T-helper 17 cell (primary cell): ENCODE measurements at regions not wholly inside any gene's neighbourhood (a gene's known extent, or its start where the extent isn't known, plus 50 kb on each side); places are given as distances from the start of the nearest gene placed in this dataset.

Experiments
- ATAC-seq: fragments of 150-1000 bp; cut with Tn5 transposase; 2 replicates; pipeline ENCODE4 v1.10.0; 2021; ENCODE audit warnings: mild to moderate bottlenecking, moderate library complexity
- DNase-seq, 3 donors: peaks; one replicate each; pipeline versions ENCODE4 v3.0.0 to v3.0.0-alpha.2; 2020 to 2021
- H3K9me3 ChIP-seq: one replicate; pipeline ENCODE4 v1.7.0; 2013; ENCODE audit warnings: low read length, mild to moderate bottlenecking; ENCODE audit not compliant: control insufficient read depth, poor library complexity, severe bottlenecking
- H3K27ac Mint-ChIP-seq: one replicate; pipeline ENCODE4 v1.8.0; 2022; ENCODE audit warnings: mild to moderate bottlenecking, moderate library complexity, mixed read lengths
- H3K27me3 Mint-ChIP-seq: one replicate; pipeline ENCODE4 v1.8.0; 2022; ENCODE audit warnings: mixed read lengths
- H3K36me3 Mint-ChIP-seq: one replicate; pipeline ENCODE4 v1.8.0; 2022; ENCODE audit warnings: low read depth, mixed read lengths
- H3K4me1 Mint-ChIP-seq: one replicate; pipeline ENCODE4 v1.8.0; 2022; ENCODE audit warnings: mild to moderate bottlenecking, mixed read lengths
- H3K4me3 Mint-ChIP-seq: one replicate; pipeline ENCODE4 v1.8.0; 2022; ENCODE audit warnings: mild to moderate bottlenecking, moderate library complexity, mixed read lengths

DNA sequence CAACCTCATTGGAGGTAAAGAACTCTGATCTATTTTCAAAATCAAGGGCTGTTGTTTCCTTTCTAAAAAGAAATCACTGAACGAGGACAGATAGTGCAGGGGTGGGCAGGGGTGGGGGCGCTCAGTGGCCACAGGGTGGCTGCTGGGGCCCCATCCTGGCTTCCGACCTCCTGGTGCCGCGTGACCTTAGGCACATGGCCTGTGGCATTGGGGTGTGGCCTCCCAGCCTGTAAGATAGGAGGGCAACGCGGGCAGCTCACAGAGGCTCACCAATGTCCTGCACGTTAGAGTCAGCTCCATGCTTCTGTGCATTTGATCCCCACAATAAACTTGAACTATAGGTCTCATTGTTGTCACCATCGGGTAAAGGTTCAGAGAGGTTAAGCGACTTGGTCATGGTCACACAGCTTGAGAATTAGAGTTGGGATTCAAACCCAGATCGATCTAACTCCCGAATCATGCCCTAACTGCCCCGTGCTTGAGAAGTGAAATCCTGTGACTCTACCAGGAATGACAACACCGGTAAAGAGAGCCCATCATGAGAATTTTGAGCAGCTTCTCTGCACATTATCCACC is 148.0 kb upstream of the SLC6A11 start:
- DNase-seq (no peak), ATAC-seq (no peak)
- H3K9me3 ChIP-seq = no peaks in the 10 kb centered on the region
- H3K27me3 Mint-ChIP-seq = peaks cover 46% of the 10 kb centered on the region
- peaks cover 11% of the 10 kb centered on the region for H3K4me1 Mint-ChIP-seq
- no peaks in the 10 kb centered on the region for H3K36me3 Mint-ChIP-seq
- no peak overlapping the region for H3K27ac Mint-ChIP-seq
- no peak overlapping the region for H3K4me3 Mint-ChIP-seq

DNA sequence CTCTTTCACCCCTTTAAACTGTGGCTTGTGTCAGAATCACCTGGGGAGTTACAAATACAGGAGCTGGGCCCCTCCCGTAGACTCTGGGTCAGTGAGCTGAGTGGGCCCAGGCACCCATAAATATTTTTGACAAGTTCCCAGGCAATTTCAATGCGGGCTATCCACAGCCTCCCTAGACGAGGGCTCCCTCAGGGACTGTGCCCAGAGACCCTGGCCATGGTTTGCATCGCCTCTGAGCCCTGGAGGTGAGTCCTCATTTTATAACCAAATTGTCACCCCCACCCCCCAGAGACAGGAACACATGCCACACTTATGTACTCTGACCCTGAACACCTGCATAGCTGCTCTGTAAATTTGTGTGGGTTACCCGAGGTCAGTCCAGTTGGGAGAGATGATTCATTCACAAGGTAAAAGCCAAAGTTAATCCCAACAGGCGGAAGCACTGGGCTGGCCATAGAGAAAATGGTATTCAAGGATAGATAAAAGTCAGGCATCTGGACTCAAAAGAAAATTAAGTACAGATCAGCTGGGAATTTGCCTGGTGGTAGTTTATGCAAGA is 146.5 kb upstream of the SLC6A11 start:
- Mint-ChIP-seq H3K4me3 (no peak overlapping the region), H3K27ac (no peak overlapping the region), H3K4me1 (peaks cover 17% of the 10 kb centered on the region), H3K36me3 (no peaks in the 10 kb centered on the region), H3K27me3 (peaks cover 40% of the 10 kb centered on the region)
- DNase-seq (no peak), ATAC-seq (no peak)
- no peaks in the 10 kb centered on the region for H3K9me3 ChIP-seq

DNA sequence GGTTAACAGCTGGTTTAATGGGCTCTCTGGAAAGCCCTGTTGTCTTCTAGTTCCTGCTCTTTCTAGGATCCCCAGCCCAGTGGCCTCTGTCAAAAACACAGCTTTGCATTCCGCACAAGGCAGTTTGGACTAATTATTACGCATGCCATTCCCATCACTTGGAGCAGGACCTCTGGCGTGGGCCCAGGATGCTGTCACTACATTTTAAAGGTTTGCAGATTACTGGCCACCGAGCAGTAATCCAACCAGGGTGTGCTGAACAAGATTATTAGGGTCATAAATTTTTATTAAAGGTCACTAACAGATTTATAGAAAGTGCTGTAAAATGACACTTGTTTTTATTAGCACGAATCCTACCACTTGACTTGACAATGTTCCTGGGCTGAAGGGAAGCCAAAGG is 143.6 kb upstream of the SLC6A11 start:
- peaks cover 6% of the 10 kb centered on the region for H3K4me1 Mint-ChIP-seq
- peaks cover 31% of the 10 kb centered on the region for H3K27me3 Mint-ChIP-seq
- DNase-seq (no peak), ATAC-seq (no peak)
- no peaks in the 10 kb centered on the region for H3K9me3 ChIP-seq
- peaks cover 2% of the 10 kb centered on the region for H3K36me3 Mint-ChIP-seq
- H3K27ac Mint-ChIP-seq = no peak overlapping the region
- H3K4me3 Mint-ChIP-seq = no peak overlapping the region

DNA sequence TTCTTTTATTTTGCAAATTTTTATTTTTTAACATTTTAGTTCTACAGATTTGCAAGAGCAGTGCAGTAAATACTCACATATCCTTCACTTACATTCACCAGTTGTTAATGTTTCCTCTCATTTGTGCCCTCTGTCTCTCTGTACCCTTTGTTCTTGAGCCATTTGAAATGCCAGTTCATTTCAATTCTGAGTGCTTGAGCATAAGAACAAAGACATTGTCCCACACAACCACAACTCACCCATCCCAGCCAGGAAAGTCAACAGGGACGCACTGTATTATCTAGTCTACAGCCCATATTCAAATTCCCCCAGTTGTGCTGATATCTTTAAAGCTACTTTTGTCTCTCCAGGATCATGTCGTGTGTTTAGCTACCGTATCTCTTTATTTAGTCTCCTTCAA is 141.4 kb upstream of the SLC6A11 start:
- H3K9me3 ChIP-seq = no peaks in the 10 kb centered on the region
- peaks cover 2% of the 10 kb centered on the region for H3K36me3 Mint-ChIP-seq
- H3K27me3 Mint-ChIP-seq = peaks cover 20% of the 10 kb centered on the region
- no peak overlapping the region for H3K4me3 Mint-ChIP-seq
- ATAC-seq (no peak), DNase-seq (no peak)
- H3K4me1 Mint-ChIP-seq = peaks cover 6% of the 10 kb centered on the region
- no peak overlapping the region for H3K27ac Mint-ChIP-seq

DNA sequence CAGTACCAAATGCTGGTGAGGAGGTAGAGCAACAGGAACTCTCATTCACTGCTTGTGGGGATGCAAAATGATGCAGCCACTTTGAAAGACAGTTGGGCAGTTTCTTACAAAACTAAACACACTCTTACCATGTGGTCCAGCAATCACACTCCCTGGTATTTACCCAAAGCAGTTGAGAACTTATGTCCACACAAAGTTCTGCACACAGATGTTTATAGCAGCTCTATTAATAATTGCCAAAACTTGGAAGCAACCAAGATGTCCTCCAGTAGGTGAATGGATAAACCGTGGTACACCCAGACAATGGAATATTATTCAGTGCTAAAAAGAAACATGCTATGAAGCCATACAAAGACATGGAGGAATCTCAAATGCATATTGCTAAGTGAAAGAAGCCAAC is 139.1 kb upstream of the SLC6A11 start:
- Mint-ChIP-seq H3K27ac (no peak overlapping the region), H3K36me3 (peaks cover 2% of the 10 kb centered on the region), H3K4me1 (peaks cover 6% of the 10 kb centered on the region), H3K27me3 (peaks cover 19% of the 10 kb centered on the region), H3K4me3 (no peak overlapping the region)
- no peaks in the 10 kb centered on the region for H3K9me3 ChIP-seq
- ATAC-seq (no peak), DNase-seq (no peak)

DNA sequence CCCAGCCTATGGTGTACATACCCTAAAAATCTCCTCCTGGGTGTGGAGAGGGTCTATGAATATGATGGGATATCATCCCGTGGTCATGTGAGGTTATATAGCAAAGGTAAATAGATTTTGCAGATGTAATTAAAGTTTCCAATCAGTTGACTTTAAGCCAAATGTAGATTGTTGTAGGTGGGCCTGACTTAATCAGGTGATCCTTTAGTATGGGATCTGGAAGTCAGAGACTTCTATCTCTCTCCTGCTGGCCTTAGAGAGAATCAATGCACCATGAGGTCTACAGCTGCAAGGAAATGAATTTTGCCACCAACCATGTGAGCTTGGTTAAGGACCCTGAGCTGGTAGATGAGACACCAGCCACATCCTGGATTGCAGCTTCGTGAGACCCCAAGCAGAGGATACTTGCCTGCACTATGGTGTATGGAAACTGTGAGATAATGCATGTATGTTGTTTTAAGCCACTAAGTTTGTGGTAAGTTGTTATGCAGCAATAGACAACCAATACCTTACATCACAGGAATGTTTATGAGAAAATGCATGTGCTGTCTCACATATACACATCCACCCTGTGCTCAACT is 137.1 kb upstream of the SLC6A11 start:
- H3K27me3 Mint-ChIP-seq = peaks cover 22% of the 10 kb centered on the region
- no peak overlapping the region for H3K27ac Mint-ChIP-seq
- DNase-seq (no peak), ATAC-seq (no peak)
- H3K36me3 Mint-ChIP-seq = peaks cover 2% of the 10 kb centered on the region
- no peaks in the 10 kb centered on the region for H3K9me3 ChIP-seq
- H3K4me1 Mint-ChIP-seq = peaks cover 3% of the 10 kb centered on the region
- no peak overlapping the region for H3K4me3 Mint-ChIP-seq

DNA sequence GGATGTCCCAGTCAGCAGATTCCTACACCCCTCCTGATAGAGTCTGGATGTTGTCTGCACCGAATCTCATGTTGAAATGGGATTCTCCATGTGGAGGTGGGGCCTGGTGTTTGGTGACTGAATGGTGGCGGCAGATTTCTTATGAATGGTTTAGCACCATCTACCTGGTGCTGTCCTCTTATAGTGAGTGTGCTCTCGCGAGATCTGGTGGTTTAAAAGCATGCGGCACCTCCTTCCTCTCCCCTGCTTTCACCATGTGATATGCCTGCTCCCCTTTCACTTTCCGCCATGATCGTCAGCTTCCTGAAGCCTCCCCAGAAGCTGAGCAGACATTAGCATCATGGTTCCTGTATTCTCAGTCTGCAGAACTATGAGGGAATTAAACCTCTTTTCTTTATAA is 135.2 kb upstream of the SLC6A11 start:
- H3K9me3 ChIP-seq = no peaks in the 10 kb centered on the region
- DNase-seq = no peak
- Mint-ChIP-seq H3K27ac (no peak overlapping the region), H3K4me3 (no peak overlapping the region), H3K27me3 (peaks cover 27% of the 10 kb centered on the region), H3K36me3 (peaks cover 2% of the 10 kb centered on the region), H3K4me1 (no peaks in the 10 kb centered on the region)
- no peak for ATAC-seq

DNA sequence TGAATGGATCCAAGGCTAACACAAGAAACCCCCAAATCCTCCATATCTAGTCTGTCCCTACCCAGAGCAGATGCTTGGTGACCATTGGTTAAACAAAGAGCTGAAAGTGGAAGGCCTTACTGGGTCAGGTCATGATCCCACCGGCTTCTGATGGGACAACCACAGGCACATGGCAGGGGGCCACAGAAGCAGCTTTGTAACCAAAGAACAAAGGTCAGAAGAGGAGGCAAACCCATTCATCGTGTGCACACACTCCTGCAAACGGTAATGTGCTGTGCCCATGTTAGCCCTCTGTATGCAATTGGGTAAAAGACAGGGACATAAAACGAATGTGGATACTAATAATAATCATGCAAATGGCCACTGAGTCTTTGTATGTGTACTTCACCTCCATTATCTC is 133.3 kb upstream of the SLC6A11 start:
- DNase-seq = no peak
- Mint-ChIP-seq H3K27me3 (peaks cover 22% of the 10 kb centered on the region), H3K4me1 (no peaks in the 10 kb centered on the region), H3K27ac (no peak overlapping the region), H3K36me3 (no peaks in the 10 kb centered on the region), H3K4me3 (no peak overlapping the region)
- no peak for ATAC-seq
- H3K9me3 ChIP-seq = no peaks in the 10 kb centered on the region

DNA sequence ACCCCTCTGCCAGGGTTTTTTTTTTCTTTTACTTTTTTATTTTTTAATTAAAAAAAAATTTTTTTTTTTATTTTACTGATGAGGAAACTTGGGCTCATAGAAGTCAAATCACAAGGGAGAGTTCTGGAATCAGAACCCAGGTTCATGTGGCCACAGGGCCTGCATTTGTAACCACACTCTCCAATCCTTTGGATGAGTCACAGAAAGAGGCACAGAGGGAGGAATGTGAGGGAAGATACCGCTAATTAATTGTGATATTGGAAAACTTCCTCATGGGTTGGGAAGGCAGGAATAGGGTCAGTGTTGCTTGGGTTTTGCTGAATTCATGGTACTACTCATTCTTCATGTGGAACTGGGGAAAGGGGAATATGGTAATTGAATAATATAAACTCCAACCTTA is 132.9 kb upstream of the SLC6A11 start:
- H3K27me3 Mint-ChIP-seq = peaks cover 22% of the 10 kb centered on the region
- no peak for ATAC-seq
- no peak for DNase-seq
- H3K4me3 Mint-ChIP-seq = no peak overlapping the region
- no peaks in the 10 kb centered on the region for H3K36me3 Mint-ChIP-seq
- no peaks in the 10 kb centered on the region for H3K4me1 Mint-ChIP-seq
- no peaks in the 10 kb centered on the region for H3K9me3 ChIP-seq
- H3K27ac Mint-ChIP-seq = no peak overlapping the region

DNA sequence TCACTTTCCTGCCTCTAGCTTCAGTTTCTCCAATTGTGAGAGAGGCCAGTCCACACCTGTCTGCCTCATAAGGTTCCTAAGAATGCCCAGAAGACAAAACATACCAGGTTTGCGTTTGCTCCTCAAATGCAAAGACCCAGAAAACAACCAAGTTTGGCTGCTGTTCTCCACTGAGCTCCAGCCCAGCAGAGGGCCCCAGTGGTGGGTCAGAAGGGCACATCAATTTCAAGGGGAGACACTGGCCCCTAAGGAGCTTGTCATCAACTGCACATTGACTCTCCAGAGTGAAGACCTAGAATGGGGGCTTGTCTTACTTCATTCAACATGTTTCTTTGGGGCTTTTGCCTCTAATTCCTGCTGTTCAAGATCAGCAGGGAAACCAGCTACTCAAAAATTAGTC is 127.9 kb upstream of the SLC6A11 start:
- Mint-ChIP-seq H3K27ac (no peak overlapping the region), H3K4me3 (no peak overlapping the region), H3K4me1 (no peaks in the 10 kb centered on the region), H3K36me3 (no peaks in the 10 kb centered on the region), H3K27me3 (peaks cover 24% of the 10 kb centered on the region)
- no peaks in the 10 kb centered on the region for H3K9me3 ChIP-seq
- ATAC-seq (no peak), DNase-seq (no peak)

DNA sequence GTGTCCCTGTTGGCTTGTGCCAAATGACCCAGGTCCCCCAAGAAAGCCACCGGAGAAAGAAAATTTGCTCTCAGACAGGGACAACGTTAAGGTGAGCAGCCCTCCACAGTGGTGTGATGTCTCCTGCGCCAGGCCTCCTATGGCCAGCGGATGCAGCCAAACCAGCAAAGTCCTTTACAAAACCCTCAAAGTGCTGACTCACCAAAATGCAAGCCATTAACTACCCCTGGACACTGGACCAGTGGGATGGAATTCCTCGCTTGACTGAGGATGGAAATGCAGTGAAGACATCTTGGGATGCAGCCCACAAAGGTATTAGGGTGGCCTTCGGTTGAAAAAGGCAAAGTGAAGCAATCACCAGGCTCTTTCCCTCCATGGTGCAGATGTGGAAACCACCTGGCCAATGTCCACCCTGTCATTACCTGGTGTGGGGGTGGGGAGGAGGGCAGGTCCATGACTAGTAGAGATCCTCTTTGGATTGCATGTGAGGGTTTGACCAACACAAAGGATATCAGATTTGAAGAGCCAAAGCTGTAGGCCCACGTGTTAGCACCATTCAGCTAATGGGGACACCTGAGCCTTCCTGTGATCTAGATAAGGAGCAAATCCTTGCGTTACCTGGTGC is 127.4 kb upstream of the SLC6A11 start:
- Mint-ChIP-seq H3K27me3 (peaks cover 24% of the 10 kb centered on the region), H3K4me1 (no peaks in the 10 kb centered on the region), H3K4me3 (no peak overlapping the region), H3K36me3 (no peaks in the 10 kb centered on the region), H3K27ac (no peak overlapping the region)
- H3K9me3 ChIP-seq = no peaks in the 10 kb centered on the region
- DNase-seq (no peak), ATAC-seq (no peak)

DNA sequence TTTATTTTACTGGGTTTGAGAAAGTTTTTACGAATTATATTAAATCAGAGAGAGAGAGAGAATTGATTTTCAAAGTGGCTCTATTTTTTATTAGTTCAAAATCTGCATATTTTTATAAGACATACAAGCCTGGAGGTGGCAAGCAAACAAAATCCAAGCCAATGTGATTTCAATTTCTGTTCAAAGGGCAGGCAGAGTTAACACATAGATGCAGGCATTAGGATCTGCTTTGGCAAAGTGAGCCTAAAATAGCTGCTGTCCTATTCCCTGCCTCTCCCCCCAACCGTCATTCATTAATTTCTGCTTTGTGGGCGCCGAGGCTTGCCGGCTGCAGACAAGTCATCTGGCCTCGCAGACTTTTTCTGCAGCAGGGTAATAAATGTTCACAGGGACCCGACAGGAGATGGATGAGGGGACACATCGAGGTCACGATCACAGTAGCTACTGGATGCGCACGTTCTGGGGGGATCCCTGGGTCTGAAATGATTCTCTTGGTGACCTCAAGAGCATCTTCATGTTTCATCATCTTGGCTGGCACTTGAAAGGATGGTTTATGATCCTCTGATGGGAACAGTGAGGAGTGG is 123.9 kb upstream of the SLC6A11 start:
- no peaks in the 10 kb centered on the region for H3K9me3 ChIP-seq
- Mint-ChIP-seq H3K4me1 (no peaks in the 10 kb centered on the region), H3K27me3 (peaks cover 27% of the 10 kb centered on the region), H3K27ac (no peak overlapping the region), H3K36me3 (no peaks in the 10 kb centered on the region), H3K4me3 (no peak overlapping the region)
- DNase-seq (no peak), ATAC-seq (no peak)

DNA sequence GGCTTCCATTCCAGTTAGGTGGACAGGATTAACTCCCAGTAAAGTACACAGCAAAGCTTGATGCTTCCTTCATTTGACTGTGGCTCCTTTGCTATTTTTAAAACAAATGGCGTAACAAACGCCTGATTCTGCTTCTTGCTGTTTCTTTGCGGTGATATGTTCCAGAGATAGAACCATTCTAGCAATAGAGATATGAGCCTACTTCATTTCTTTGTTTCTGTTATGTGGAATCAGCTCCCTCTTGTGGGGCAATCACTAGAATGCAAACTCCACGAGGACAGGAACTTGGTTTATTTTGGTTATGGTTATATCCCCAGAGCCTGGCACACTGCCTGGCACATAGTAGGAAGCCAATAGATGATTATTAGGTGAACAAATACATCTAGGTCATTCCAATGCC is 122.6 kb upstream of the SLC6A11 start:
- no peaks in the 10 kb centered on the region for H3K9me3 ChIP-seq

More for the DNA sequence above, 122.6 kb upstream of the SLC6A11 start:
- DNase-seq (no peak), ATAC-seq (no peak)
- H3K4me3 Mint-ChIP-seq = no peak overlapping the region
- peaks cover 41% of the 10 kb centered on the region for H3K27me3 Mint-ChIP-seq
- no peaks in the 10 kb centered on the region for H3K4me1 Mint-ChIP-seq
- H3K27ac Mint-ChIP-seq = no peak overlapping the region
- no peaks in the 10 kb centered on the region for H3K36me3 Mint-ChIP-seq
